A673 (cell line): ENCODE measurements at regions not wholly inside any gene's neighbourhood (a gene's known extent, or its start where the extent isn't known, plus 50 kb on each side); places are given as distances from the start of the nearest gene placed in this dataset.

ENCODE experiments used
- BruUV-seq: library from RNA; stranded (reverse); fragments of 400-500 nt; replicated peaks from 2 replicates; lab custom pipeline; 2021; lab: Mats Ljungman, UMichigan
- CTCF ChIA-PET: fragments of 300-600 bp; sonication (Branson Sonifier 250); formaldehyde crosslinking; loops from one replicate; lab custom pipeline; 2022; ENCODE audit warnings: antibody characterized with exemption; lab: Charles Lee
- POLR2A ChIA-PET: fragments of 300-600 bp; sonication (Branson Sonifier 250); formaldehyde crosslinking; loops from one replicate; lab custom pipeline; 2022; ENCODE audit warnings: antibody characterized with exemption; ENCODE audit not compliant: low non-redundant PET; lab: Charles Lee
- DNase-seq: peaks from one replicate; pipeline ENCODE4 v3.0.0-alpha.2; 2015; ENCODE audit warnings: low spot score
- H3K27ac ChIP-seq: fragments of 200-600 bp; sonication (generic); 2 replicates; pipeline ENCODE4 v1.5.1; 2016; ENCODE audit warnings: mixed run types, low read depth, mild to moderate bottlenecking, mixed read lengths, antibody characterized with exemption, low read length; ENCODE audit not compliant: poor library complexity, severe bottlenecking
- H3K27me3 ChIP-seq: fragments of 200-600 bp; sonication (generic); replicated peaks from 2 replicates; pipeline ENCODE4 v1.6.1; 2017; ENCODE audit warnings: mixed run types, low read depth, mild to moderate bottlenecking, mixed read lengths, antibody characterized with exemption, low read length; ENCODE audit not compliant: insufficient read depth, poor library complexity
- H3K36me3 ChIP-seq: fragments of 200-600 bp; sonication (generic); 2 replicates; pipeline ENCODE4 v1.6.1; 2016; ENCODE audit warnings: mixed run types, mild to moderate bottlenecking, mixed read lengths, antibody characterized with exemption, low read length; ENCODE audit not compliant: insufficient read depth, poor library complexity, severe bottlenecking
- H3K4me1 ChIP-seq: fragments of 200-600 bp; sonication (generic); 2 replicates; pipeline ENCODE4 v1.6.1; 2017; ENCODE audit warnings: mixed run types, mild to moderate bottlenecking, mixed read lengths, antibody characterized with exemption, low read length; ENCODE audit not compliant: insufficient read depth, poor library complexity, severe bottlenecking
- H3K4me3 ChIP-seq: fragments of 200-600 bp; sonication (generic); 2 replicates; pipeline ENCODE4 v1.5.1; 2016; ENCODE audit warnings: low read depth, mixed run types, mild to moderate bottlenecking, mixed read lengths, low read length; ENCODE audit not compliant: poor library complexity, severe bottlenecking
- H3K9me3 ChIP-seq: fragments of 200-600 bp; sonication (generic); 2 replicates; pipeline ENCODE4 v1.6.1; 2016; ENCODE audit warnings: mixed run types, low read depth, mild to moderate bottlenecking, mixed read lengths, antibody characterized with exemption, low read length; ENCODE audit not compliant: poor library complexity, severe bottlenecking
- EZH2 ChIP-seq: fragments of 200-600 bp; sonication (generic); IDR thresholded peaks from 2 replicates; pipeline ENCODE4 v1.6.1; 2017; ENCODE audit warnings: borderline replicate concordance, low read depth, mild to moderate bottlenecking, mixed read lengths, antibody characterized with exemption, low read length; ENCODE audit not compliant: poor library complexity, severe bottlenecking
- intact Hi-C: fragments of 100-400 bp; cut with micrococcal nuclease; formaldehyde crosslinking; loops from one replicate; pipeline ENCODE4 v1.10.0; 2022; ENCODE audit not compliant: unreplicated experiment
- TF ChIP-seq, protein P1 (sequence below): fragments of 300-800, 200-600 bp; sonication (generic); conservative IDR thresholded peaks from 2 replicates; pipeline ENCODE4 v1.5.1; 2017; ENCODE audit warnings: low read depth, mild to moderate bottlenecking, antibody characterized with exemption, low read length, moderate library complexity, mixed read lengths

DNA sequence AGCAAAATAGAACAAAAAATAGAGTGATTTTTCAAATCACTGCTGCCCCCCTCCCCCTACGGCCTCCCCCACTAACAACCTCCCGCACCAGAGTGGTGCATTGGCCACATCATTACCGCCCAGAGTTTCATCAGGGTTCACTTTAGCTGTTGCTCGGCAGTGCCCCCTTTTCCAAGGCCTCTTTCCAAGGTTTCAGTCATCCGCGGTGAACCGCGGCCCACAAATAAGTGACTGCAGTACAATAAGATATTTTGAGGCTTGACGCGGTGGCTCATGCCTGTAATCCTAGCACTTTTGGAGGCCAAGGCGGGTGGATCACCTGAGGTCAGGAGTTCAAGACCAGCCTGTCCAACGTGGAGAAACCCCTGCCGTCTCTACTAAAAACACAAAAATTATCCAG, 180.0 kb downstream of the MAF start:
- Histone ChIP-seq H3K27ac (no peak overlapping the region), H3K4me1 (no peaks in the 10 kb centered on the region), H3K9me3 (peaks cover 2% of the 10 kb centered on the region), H3K4me3 (no peak overlapping the region), H3K36me3 (no peaks in the 10 kb centered on the region), H3K27me3 (no peaks in the 10 kb centered on the region)
- BruUV-seq = no TSS peak
- ChIA-PET CTCF (no interaction called here), POLR2A (no interaction called here)
- TF ChIP-seq, protein P1, sequence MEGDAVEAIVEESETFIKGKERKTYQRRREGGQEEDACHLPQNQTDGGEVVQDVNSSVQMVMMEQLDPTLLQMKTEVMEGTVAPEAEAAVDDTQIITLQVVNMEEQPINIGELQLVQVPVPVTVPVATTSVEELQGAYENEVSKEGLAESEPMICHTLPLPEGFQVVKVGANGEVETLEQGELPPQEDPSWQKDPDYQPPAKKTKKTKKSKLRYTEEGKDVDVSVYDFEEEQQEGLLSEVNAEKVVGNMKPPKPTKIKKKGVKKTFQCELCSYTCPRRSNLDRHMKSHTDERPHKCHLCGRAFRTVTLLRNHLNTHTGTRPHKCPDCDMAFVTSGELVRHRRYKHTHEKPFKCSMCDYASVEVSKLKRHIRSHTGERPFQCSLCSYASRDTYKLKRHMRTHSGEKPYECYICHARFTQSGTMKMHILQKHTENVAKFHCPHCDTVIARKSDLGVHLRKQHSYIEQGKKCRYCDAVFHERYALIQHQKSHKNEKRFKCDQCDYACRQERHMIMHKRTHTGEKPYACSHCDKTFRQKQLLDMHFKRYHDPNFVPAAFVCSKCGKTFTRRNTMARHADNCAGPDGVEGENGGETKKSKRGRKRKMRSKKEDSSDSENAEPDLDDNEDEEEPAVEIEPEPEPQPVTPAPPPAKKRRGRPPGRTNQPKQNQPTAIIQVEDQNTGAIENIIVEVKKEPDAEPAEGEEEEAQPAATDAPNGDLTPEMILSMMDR = no peak
- no peak for TF ChIP-seq EZH2
- DNase-seq = no peak
- intact Hi-C loops = no loop called here

DNA sequence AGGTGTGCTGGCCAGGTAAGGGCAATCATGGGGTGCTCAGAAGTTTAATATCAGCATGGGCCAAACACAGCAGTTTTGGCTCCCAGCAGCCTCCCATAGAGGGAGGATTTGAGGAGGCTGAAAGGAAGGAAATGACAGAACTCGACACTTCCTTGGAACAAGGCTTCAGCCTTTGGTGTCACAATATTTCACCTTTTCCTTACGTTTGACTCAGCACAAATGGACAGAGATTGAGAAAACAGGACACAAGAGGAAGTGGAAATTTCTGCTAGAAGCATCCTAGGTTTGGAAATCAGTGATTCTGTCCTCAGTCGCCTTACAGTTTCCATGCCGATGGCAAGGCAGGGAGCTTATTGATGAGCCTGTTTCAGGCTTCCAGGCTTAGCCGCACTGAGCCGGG, 181.4 kb downstream of the MAF start:
- ChIA-PET POLR2A (no interaction called here), CTCF (no interaction called here)
- Histone ChIP-seq H3K36me3 (no peaks in the 10 kb centered on the region), H3K4me3 (no peak overlapping the region), H3K27me3 (no peaks in the 10 kb centered on the region), H3K27ac (no peak overlapping the region), H3K4me1 (no peaks in the 10 kb centered on the region), H3K9me3 (peaks cover under 1% of the 10 kb centered on the region)
- DNase-seq = no peak
- TF ChIP-seq, protein P1 = no peak
- TF ChIP-seq EZH2 = no peak
- no TSS peak for BruUV-seq
- intact Hi-C loops = no loop called here

DNA sequence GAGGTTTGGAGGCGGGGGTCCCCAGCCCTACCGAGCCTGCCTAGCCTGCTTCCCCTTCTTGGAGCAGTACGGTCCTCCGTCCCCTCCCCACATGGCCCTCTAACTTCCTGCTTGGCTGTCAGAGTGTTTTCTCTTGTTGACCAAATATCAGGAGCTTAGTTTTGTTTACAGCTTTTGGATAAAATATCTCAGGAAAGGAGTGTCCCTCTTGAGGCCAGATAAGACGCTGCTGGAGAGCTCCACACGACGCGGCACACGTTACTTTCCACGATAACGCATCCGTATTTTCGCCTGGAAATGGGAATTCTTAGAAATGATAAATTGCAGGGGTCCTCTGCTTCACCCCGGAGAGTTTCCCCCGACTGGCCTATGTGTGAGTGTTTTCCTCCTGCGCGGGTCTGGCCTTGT, 182.9 kb downstream of the MAF start:
- intact Hi-C loops = no loop called here
- no peaks in the 10 kb centered on the region for H3K27me3 ChIP-seq
- no peak overlapping the region for H3K27ac ChIP-seq
- no peaks in the 10 kb centered on the region for H3K36me3 ChIP-seq
- TF ChIP-seq EZH2 = no peak
- TF ChIP-seq, protein P1 = no peak
- no peak overlapping the region for H3K4me3 ChIP-seq
- no peaks in the 10 kb centered on the region for H3K4me1 ChIP-seq
- DNase-seq = no peak
- POLR2A ChIA-PET = no interaction called here
- CTCF ChIA-PET = no interaction called here
- H3K9me3 ChIP-seq = no peaks in the 10 kb centered on the region
- no TSS peak for BruUV-seq
